ENCODE measurements at regions not wholly inside any gene's neighbourhood (a gene's known extent, or its start where the extent isn't known, plus 50 kb on each side); places are given as distances from the start of the nearest gene placed in this dataset.
A peak's percentile ranks its signal among the peaks of the same experiment; 100 is the strongest.
"Not testable (repeated sequence)": the region's sequence is repeated elsewhere in the genome, so short reads cannot be mapped to it uniquely, and the experiment has no call there.

GRCh38 chr6:144359783-144360182 lies 74.6 kb downstream of the UTRN start:
- no peak for DNase-seq (ENCODE audit: low read depth, low spot score)

- no peak for DNase-seq (ENCODE audit: low read depth, low spot score)
Observed at GRCh38 chr6:144360401-144360800, 75.3 kb downstream of the UTRN start.

GRCh38 chr6:144361016-144361415 lies 75.9 kb downstream of the UTRN start:
- DNase-seq (ENCODE audit: low read depth, low spot score) = no peak

GRCh38 chr6:144362042-144363018 lies 77.2 kb downstream of the UTRN start:
- DNase-seq (ENCODE audit: low read depth, low spot score) = no peak

GRCh38 chr6:144364208-144364720 lies 79.1 kb downstream of the UTRN start:
- no peak for DNase-seq (ENCODE audit: low read depth, low spot score)

GRCh38 chr6:144364782-144365181 lies 79.6 kb downstream of the UTRN start:
- no peak for DNase-seq (ENCODE audit: low read depth, low spot score)

- DNase-seq (ENCODE audit: low read depth, low spot score) = no peak
Observed at GRCh38 chr6:144365271-144365670, 80.1 kb downstream of the UTRN start.

- not testable (repeated sequence) for DNase-seq (ENCODE audit: low read depth, low spot score)
Observed at GRCh38 chr6:144369696-144370095, 84.6 kb downstream of the UTRN start.

GRCh38 chr6:144372116-144372515 lies 87.0 kb downstream of the UTRN start:
- DNase-seq (ENCODE audit: low read depth, low spot score) = no peak

GRCh38 chr6:144372611-144373594 lies 87.8 kb downstream of the UTRN start:
- DNase-seq (ENCODE audit: low read depth, low spot score) = no peak

GRCh38 chr6:144374525-144374924 lies 89.4 kb downstream of the UTRN start:
- DNase-seq (ENCODE audit: low read depth, low spot score) = not testable (repeated sequence)

- DNase-seq (ENCODE audit: low read depth, low spot score) = peak; percentile 45
Observed at GRCh38 chr6:144377586-144378210, 92.6 kb downstream of the UTRN start.

GRCh38 chr6:144378437-144378836 lies 93.3 kb downstream of the UTRN start:
- no peak for DNase-seq (ENCODE audit: low read depth, low spot score)

- DNase-seq (ENCODE audit: low read depth, low spot score) = peak; percentile 24
Observed at GRCh38 chr6:144379356-144379755, 94.2 kb downstream of the UTRN start.

- not testable (repeated sequence) for DNase-seq (ENCODE audit: low read depth, low spot score)
Observed at GRCh38 chr6:144381499-144381898, 96.4 kb downstream of the UTRN start.

GRCh38 chr6:144383336-144383735 lies 98.2 kb downstream of the UTRN start:
- DNase-seq (ENCODE audit: low read depth, low spot score) = no peak

- DNase-seq (ENCODE audit: low read depth, low spot score) = no peak
Observed at GRCh38 chr6:144384427-144384826, 99.3 kb downstream of the UTRN start.

GRCh38 chr6:144389474-144389873 lies 104.3 kb downstream of the UTRN start:
- not testable (repeated sequence) for DNase-seq (ENCODE audit: low read depth, low spot score)

- no peak for DNase-seq (ENCODE audit: low read depth, low spot score)
Observed at GRCh38 chr6:144390202-144390601, 105.1 kb downstream of the UTRN start.

- no peak for DNase-seq (ENCODE audit: low read depth, low spot score)
Observed at GRCh38 chr6:144390886-144391285, 105.8 kb downstream of the UTRN start.

- DNase-seq (ENCODE audit: low read depth, low spot score) = no peak
Observed at GRCh38 chr6:144392536-144392935, 107.4 kb downstream of the UTRN start.

Data from smooth muscle cell of the brain vasculature (primary cell).